ENCODE measurements at regions not wholly inside any gene's neighbourhood (a gene's known extent, or its start where the extent isn't known, plus 50 kb on each side); places are given as distances from the start of the nearest gene placed in this dataset.
A peak's percentile ranks its signal among the peaks of the same experiment; 100 is the strongest.
"Not testable (repeated sequence)": the region's sequence is repeated elsewhere in the genome, so short reads cannot be mapped to it uniquely, and the experiment has no call there.

DNA sequence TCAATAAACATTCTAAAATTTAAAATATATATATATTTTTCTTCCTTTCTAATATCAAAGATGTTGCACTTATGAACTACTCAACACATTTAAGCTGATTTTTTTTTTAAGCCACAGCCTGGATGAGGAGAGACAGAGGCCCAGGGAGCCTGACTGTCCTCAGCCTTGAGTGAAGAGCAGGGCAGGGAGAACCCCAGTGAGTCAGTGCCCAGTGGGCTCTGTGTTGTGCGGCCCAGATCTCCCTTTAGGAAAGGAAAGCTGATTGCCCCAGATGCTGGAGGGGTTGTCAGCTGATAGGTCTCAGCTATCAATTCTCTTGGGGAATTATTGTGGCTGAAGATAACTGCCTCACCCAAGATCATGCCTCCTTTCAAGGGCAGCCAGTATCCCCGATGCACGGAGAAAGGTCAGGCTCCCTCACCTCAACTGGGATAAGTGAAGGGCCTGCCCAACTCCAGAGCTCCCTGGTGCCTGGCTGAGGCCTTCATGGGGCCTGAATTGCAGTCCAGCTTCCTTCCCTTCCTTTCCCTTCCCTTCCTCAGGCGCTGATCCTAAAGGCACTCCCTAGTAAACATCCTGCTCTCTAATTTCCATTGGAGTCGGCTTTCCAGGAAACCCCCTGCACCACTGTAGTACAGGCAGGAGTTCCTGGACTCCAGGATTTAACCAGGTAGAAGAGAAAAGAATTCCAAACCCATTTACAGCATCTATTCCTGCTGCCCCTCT, 106.9 kb upstream of the ATL2 start:
- DNase-seq (ENCODE audit: low spot score) (no peak), ATAC-seq (ENCODE audit: low FRiP score) (no peak)
- TF ChIP-seq, protein P1, sequence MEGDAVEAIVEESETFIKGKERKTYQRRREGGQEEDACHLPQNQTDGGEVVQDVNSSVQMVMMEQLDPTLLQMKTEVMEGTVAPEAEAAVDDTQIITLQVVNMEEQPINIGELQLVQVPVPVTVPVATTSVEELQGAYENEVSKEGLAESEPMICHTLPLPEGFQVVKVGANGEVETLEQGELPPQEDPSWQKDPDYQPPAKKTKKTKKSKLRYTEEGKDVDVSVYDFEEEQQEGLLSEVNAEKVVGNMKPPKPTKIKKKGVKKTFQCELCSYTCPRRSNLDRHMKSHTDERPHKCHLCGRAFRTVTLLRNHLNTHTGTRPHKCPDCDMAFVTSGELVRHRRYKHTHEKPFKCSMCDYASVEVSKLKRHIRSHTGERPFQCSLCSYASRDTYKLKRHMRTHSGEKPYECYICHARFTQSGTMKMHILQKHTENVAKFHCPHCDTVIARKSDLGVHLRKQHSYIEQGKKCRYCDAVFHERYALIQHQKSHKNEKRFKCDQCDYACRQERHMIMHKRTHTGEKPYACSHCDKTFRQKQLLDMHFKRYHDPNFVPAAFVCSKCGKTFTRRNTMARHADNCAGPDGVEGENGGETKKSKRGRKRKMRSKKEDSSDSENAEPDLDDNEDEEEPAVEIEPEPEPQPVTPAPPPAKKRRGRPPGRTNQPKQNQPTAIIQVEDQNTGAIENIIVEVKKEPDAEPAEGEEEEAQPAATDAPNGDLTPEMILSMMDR (IDR thresholded peaks at IDR 0.05) = no peak

DNA sequence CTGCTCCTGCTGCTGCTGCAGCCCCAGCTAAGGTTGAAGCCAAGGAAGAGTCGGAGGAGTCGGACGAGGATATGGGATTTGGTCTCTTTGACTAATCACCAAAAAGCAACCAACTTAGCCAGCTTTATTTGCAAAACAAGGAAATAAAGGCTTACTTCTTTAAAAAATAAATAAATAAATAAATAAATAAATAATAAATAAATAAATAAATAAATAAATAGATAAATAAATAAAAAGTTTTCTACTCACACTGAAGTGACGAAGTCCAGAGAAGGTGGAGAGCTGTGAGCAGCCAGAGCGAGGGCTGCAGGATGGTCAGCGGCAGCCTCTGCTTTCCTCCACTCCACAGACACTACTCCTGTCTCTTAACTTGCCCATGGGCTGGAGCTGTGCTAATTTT, 105.6 kb upstream of the ATL2 start:
- not testable (repeated sequence) for DNase-seq (ENCODE audit: low spot score); ATAC-seq (ENCODE audit: low FRiP score)

DNA sequence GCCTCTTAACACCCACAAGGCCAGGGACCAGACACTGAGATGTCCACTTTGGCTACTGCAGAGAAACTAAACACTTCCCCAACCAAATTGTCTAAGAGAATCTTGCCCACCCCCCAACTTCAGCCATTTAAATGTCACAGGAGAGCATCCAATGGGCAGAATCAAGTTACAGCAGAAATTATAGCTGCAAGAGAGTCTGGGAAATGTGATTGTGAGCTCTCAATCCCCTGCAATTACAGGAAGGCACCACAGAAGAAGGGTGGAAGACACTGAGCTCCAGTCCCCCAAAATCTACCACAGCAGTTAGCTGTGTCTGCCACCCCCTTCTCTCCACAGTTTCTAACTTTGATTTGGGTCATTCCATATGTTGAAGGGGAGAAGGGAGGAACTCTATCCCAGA, 103.5 kb upstream of the ATL2 start:
- TF ChIP-seq, protein P1 (IDR thresholded peaks at IDR 0.05) = no peak
- no peak for DNase-seq (ENCODE audit: low spot score)
- ATAC-seq (ENCODE audit: low FRiP score) = no peak

DNA sequence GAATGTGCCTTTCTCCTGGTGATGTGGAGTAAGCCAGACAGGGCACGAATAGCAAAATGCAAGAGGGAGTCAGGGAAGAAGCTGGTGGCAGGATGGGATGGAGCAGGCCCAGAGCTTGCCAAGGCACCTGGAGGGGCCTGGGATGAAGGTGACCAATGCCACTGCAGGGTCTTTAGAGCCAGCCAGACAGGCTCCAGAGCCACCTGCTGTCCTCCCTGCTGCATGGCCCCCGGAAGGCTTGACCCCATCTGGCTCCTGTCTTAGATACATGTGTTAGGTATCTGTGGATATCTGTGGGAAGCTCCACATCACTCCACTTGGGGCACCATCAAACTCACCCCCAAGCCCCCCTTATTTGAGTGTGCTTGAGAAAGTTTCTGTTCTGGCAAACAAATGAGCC, 99.9 kb upstream of the ATL2 start:
- TF ChIP-seq, protein P1 (IDR thresholded peaks at IDR 0.05) = no peak

DNA sequence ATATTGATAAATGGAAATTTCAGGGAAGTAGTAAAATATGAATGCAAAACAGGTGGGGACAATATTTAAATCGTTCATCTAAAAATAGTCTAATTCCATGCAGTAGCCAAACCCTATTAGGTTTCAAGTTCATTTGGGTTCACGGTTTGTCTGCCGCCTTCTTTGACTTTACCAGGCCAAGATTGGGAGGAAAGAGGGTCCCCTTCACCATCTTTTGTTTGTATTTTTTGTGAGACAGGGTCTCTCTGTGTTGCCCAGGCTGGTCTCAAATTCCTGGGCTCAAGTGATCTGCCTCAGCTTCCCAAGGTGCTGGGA, 98.5 kb upstream of the ATL2 start:
- DNase-seq (ENCODE audit: low spot score) (no peak), ATAC-seq (ENCODE audit: low FRiP score) (no peak)
- TF ChIP-seq, protein P1 (IDR thresholded peaks at IDR 0.05) = no peak

More for the DNA sequence above, 99.9 kb upstream of the ATL2 start:
- ATAC-seq (ENCODE audit: low FRiP score) (no peak), DNase-seq (ENCODE audit: low spot score) (no peak)

DNA sequence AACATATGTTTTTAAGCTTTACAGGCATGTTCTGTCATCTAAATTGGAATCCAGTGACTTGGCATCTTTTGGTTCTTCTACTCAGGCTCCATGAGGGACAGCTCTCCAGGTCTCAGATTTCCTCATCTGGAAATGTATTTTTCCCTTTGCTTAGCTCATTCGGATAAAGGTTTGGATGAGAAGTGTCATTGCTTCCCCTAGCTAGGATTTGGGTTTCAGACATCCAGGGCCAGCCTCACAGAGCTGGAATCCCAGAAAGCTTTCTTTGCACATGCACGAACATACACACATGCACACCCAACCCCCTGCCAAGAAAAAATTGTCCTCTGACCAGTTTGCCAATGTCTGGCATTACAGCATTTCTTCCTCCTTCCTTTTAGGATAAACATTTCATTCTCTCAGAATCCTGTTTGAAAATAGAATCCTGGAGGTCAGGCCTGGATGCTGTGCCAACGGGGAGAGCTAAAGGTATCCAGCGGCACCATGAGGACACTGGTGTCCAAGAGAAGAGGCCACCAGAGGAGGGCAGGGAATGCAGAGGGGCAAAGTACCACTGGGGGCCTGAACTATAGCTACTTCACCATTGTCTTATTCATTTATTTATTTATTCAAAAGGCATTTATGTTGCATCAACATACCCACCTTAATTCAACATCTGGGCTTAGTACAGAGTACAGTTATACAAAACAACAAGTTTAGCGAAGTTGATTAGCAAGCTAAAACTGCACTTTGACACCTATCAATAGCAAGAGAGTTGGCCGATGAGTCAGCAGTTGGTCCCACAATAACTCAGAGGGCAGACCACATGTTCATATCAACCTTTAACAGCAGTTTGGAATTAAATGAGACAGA, 97.9 kb upstream of the ATL2 start:
- ATAC-seq (ENCODE audit: low FRiP score) = no peak
- TF ChIP-seq, protein P1 (IDR thresholded peaks at IDR 0.05) = no peak
- DNase-seq (ENCODE audit: low spot score) = no peak

DNA sequence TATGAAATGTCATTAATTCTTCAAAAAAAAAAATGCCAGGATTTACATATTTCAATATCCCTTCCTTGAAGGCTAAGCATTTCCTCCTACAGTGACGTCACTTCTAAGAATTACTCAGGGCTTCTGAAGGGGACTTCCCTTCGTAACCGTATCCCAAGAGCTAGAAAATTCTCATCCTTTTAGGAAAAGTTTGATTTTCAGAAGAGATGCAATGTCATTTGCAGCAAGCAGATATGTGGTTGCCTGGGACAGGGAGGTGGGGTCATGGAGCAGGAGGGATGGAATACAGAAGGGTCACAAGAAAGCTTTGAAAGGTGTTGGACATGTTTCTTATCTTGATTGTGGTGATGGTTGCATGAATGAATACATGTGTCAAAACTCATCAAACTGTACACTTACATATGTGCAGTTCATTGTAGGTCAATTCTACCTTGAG, 97.0 kb upstream of the ATL2 start:
- no peak for DNase-seq (ENCODE audit: low spot score)
- peak; percentile 75 for ATAC-seq (ENCODE audit: low FRiP score)
- TF ChIP-seq, protein P1 (IDR thresholded peaks at IDR 0.05) = no peak
